DND-41 (cell line): ENCODE measurements at regions not wholly inside any gene's neighbourhood (a gene's known extent, or its start where the extent isn't known, plus 50 kb on each side); places are given as distances from the start of the nearest gene placed in this dataset.

Source experiments
- ATAC-seq: fragments of 200-7000 bp; cut with Tn5 transposase; 3 replicates; pipeline ENCODE4 v1.9.1; 2021; ENCODE audit warnings: low read depth; ENCODE audit not compliant: insufficient read depth
- DNase-seq: peaks from one replicate; pipeline ENCODE4 v3.0.0-alpha.2; 2020
- H2AFZ ChIP-seq: 2 replicates; pipeline ENCODE4 v1.6.0; 2012; ENCODE audit warnings: low read depth, low read length
- H3K27ac ChIP-seq: 2 replicates; pipeline ENCODE4 v1.5.1; 2012; ENCODE audit warnings: low read length, inconsistent platforms
- H3K27me3 ChIP-seq: fragments of 200-600 bp; sonication (generic); 2 replicates; pipeline ENCODE4 v1.6.0; 2012; ENCODE audit warnings: low read length, mild to moderate bottlenecking, inconsistent platforms; ENCODE audit not compliant: insufficient read depth, poor library complexity
- H3K36me3 ChIP-seq: 2 replicates; pipeline ENCODE4 v1.5.1; 2012; ENCODE audit warnings: low read length, inconsistent platforms; ENCODE audit not compliant: insufficient read depth
- H3K4me1 ChIP-seq: 2 replicates; pipeline ENCODE4 v1.5.1; 2012; ENCODE audit warnings: mild to moderate bottlenecking, low read length; ENCODE audit not compliant: insufficient read depth
- H3K4me2 ChIP-seq: 2 replicates; pipeline ENCODE4 v1.6.0; 2012; ENCODE audit warnings: mild to moderate bottlenecking, moderate library complexity, low read length, inconsistent platforms; ENCODE audit not compliant: insufficient read depth
- H3K4me3 ChIP-seq, 2 experiments: fragments of 200-600 bp in 1 of 2; shearing (Covaris generic) in 1 of 2; 2 replicates each; pipeline ENCODE4 v1.5.1; 2012 to 2016; ENCODE audit warnings: inconsistent platforms in 2 of 2, low read length in 2 of 2, mild to moderate bottlenecking in 2 of 2, low read depth in 1 of 2, moderate library complexity in 1 of 2
- H3K79me2 ChIP-seq: 2 replicates; pipeline ENCODE4 v1.6.0; 2012; ENCODE audit warnings: low read length, inconsistent platforms; ENCODE audit not compliant: insufficient read depth
- H3K9ac ChIP-seq: 2 replicates; pipeline ENCODE4 v1.6.0; 2012; ENCODE audit warnings: low read depth, mild to moderate bottlenecking, inconsistent platforms, low read length, moderate library complexity
- H3K9me3 ChIP-seq: 2 replicates; pipeline ENCODE4 v1.5.1; 2012; ENCODE audit warnings: low read length, moderate library complexity, mild to moderate bottlenecking, inconsistent platforms; ENCODE audit not compliant: insufficient read depth, severe bottlenecking
- H4K20me1 ChIP-seq: 2 replicates; pipeline ENCODE4 v1.6.0; 2012; ENCODE audit warnings: low read length; ENCODE audit not compliant: insufficient read depth
- CTCF ChIP-seq: IDR thresholded peaks from 2 replicates; pipeline ENCODE4 v1.5.1; 2012; ENCODE audit warnings: borderline replicate concordance, low read length, moderate library complexity, mild to moderate bottlenecking; ENCODE audit not compliant: poor library complexity, severe bottlenecking; ENCODE audit errors: extremely low read depth
- EZH2 ChIP-seq: IDR thresholded peaks from 3 replicates; pipeline ENCODE4 v1.6.1; 2012; ENCODE audit warnings: borderline replicate concordance, low read depth, mild to moderate bottlenecking, moderate library complexity, low read length, inconsistent platforms; ENCODE audit not compliant: severe bottlenecking

- DNase-seq (no peak), ATAC-seq (no peak)
- Histone ChIP-seq H3K36me3 (no peaks in the 10 kb centered on the region), H3K9me3 (no peaks in the 10 kb centered on the region), H4K20me1 (no peaks in the 10 kb centered on the region), H3K4me3 (no peak overlapping the region), H3K4me1 (no peaks in the 10 kb centered on the region), H3K79me2 (no peaks in the 10 kb centered on the region), H3K9ac (no peak overlapping the region), H3K4me2 (no peak overlapping the region), H3K27ac (no peak overlapping the region), H2AFZ (no peak overlapping the region), H3K27me3 (no peaks in the 10 kb centered on the region)
- TF ChIP-seq CTCF (no peak), EZH2 (no peak)
Measured at GRCh38 chr4:57211131-57211530, 100.9 kb upstream of the IGFBP7 start.

GRCh38 chr4:57206172-57206571, 96.0 kb upstream of the IGFBP7 start:
- Histone ChIP-seq H3K27me3 (no peaks in the 10 kb centered on the region), H3K27ac (no peak overlapping the region), H4K20me1 (no peaks in the 10 kb centered on the region), H2AFZ (no peak overlapping the region), H3K4me2 (no peak overlapping the region), H3K9me3 (no peaks in the 10 kb centered on the region), H3K4me1 (no peaks in the 10 kb centered on the region), H3K4me3 (no peak overlapping the region), H3K36me3 (no peaks in the 10 kb centered on the region), H3K9ac (no peak overlapping the region), H3K79me2 (no peaks in the 10 kb centered on the region)
- DNase-seq (no peak), ATAC-seq (no peak)
- TF ChIP-seq EZH2 = no peak
- no peak for TF ChIP-seq CTCF

- Histone ChIP-seq H3K36me3 (no peaks in the 10 kb centered on the region), H3K9me3 (no peaks in the 10 kb centered on the region), H4K20me1 (no peaks in the 10 kb centered on the region), H3K27me3 (no peaks in the 10 kb centered on the region), H3K9ac (no peak overlapping the region), H3K79me2 (no peaks in the 10 kb centered on the region), H2AFZ (no peak overlapping the region), H3K4me2 (no peak overlapping the region), H3K4me3 (no peak overlapping the region), H3K27ac (no peak overlapping the region), H3K4me1 (no peaks in the 10 kb centered on the region)
- DNase-seq (no peak), ATAC-seq (no peak)
- TF ChIP-seq EZH2 (no peak), CTCF (no peak)
Measured at GRCh38 chr4:57205580-57205979, 95.4 kb upstream of the IGFBP7 start.

GRCh38 chr4:57200799-57201327, 90.7 kb upstream of the IGFBP7 start:
- Histone ChIP-seq H3K4me3 (no peak overlapping the region), H3K9ac (no peak overlapping the region), H3K4me2 (no peak overlapping the region), H3K4me1 (no peaks in the 10 kb centered on the region), H2AFZ (no peak overlapping the region), H3K79me2 (no peaks in the 10 kb centered on the region), H4K20me1 (no peaks in the 10 kb centered on the region), H3K27me3 (no peaks in the 10 kb centered on the region), H3K36me3 (no peaks in the 10 kb centered on the region), H3K9me3 (no peaks in the 10 kb centered on the region), H3K27ac (no peak overlapping the region)
- no peak for TF ChIP-seq EZH2
- no peak for TF ChIP-seq CTCF
- DNase-seq (no peak), ATAC-seq (no peak)
